GM18517 (cell line): ENCODE measurements at regions not wholly inside any gene's neighbourhood (a gene's known extent, or its start where the extent isn't known, plus 50 kb on each side); places are given as distances from the start of the nearest gene placed in this dataset.
A peak's percentile ranks its signal among the peaks of the same experiment; 100 is the strongest.
"Not testable (repeated sequence)": the region's sequence is repeated elsewhere in the genome, so short reads cannot be mapped to it uniquely, and the experiment has no call there.

ENCODE experiments used
- ATAC-seq: cut with Tn5 transposase; IDR thresholded peaks from one replicate; pipeline ENCODE4 v1.9.1; 2021; ENCODE audit warnings: mild to moderate bottlenecking, moderate library complexity; ENCODE audit not compliant: unreplicated experiment

DNA sequence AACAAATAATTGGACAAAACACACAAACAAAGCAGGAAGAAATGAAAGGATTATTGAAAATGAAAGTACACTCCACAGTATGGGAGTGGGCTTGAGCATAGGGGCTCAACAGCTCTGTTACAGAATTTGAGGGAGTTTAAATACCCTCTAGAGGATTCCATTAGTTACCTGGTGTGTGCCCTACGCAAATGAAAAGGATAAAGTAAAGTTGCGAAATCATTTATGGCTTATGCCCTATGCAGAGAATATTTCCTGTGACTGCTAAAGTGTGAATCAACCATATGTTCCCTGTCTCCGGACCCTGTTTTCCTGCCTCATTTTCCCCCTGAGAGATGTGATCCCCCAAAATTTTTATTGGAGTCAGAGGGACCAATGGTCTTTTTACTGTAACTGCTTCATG, 634.6 kb upstream of the CNTNAP2 start:
- ATAC-seq: no peak

DNA sequence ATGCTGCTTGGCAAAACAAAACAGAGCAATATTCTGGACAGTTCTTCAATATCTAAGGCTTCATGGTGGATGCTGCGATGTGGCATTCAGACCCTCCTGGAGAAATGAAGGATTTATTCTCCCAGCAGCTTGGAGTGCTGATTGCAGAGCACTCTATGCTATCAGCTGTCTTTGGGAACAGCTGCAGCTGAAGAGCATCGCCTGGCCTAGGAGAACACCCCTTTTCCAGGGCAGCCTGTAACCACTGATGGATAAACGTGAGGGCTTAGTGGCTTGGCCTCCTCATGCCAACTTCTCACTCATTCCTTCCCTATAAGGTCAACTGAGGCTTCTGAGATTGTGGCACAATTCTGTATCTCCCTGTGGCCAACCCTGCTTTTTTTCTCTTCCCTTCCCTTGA, 638.1 kb upstream of the CNTNAP2 start:
- no peak for ATAC-seq

DNA sequence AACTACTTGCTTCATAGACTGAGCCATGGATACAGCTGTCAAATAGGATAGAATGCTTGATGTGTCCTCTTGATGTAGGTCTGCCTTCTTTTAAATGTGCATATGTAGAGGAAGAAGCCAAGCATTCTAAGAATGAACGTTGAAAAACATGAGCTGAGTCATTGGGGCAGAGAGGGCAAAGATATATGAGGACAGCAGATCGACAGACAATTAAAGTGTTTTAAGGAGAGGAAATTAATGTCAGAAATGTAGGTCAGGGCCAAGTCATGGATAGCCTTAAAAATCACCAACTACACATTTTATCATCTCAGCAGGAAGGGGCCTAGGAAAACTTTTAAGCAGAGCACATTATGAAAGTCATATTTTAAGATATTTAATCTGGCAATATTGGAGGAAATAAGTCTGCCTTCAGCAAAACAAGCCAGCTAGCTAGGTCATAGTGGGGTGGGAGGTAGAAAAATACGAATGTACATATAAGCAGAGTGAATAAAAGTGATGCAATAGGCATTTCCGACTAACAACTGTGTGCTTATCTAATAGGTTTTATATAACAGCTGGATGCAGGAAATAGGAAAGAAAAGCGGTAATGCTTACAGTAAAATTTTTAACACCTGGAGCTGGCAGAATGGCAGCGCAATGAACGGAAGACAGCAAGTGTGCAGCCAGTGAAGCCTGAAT, 638.3 kb upstream of the TPK1 start:
- no peak for ATAC-seq

DNA sequence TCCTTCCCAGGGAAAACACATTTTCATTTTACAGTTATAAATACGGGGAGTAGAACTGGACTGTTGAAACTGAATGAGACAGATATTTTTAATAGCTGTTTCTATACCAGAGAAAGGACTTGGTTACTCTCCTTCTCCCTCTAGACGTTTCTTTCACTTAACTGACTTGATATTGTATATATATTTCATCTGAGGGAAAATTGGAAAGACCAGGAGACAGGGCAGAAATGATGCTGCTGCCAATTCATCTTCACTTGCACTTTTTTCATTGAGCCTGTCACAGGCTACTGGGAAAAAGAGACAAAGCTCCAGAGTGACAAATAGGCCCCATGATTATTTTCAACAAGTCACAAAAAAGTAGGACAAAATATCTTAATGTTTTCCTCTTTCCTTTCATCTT, 636.0 kb upstream of the TPK1 start:
- no peak for ATAC-seq

DNA sequence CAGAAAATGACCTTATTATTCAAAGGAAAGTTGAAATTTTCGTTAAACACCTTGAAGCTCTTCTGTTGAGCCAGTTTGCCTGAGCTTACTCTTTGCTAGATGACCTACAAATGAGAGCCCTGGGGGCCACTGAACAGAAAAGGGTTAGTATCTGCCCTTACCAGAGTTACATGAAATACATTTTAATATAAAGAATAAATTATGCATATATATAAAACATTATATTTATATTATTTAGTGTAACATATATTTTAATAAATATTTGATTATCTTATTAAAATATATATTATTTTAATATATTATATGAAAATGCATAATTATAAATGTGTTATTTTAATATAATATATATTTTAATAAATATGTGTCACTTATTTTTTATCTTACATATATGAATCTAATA, 628.4 kb upstream of the TPK1 start:
- no peak for ATAC-seq

DNA sequence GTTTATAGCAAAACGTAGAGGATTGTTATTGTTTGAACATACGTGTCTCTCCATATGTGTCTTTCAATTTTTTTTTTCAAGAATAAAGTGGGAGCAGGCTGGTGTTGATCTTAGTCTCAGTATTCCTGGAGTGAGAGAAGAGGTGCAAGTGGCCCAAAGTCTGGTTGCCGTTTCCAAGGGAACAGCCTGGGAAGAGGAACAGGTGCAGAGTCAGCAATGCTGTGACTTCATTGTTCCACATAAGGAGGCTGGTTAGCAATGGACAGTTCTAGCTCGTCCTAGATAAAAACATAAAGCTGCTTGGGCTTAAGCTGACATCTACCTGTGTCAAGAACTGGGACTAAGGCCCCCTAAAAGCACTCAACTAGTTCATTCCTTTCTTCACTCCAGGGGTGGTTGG, 626.6 kb upstream of the TPK1 start:
- ATAC-seq: no peak

DNA sequence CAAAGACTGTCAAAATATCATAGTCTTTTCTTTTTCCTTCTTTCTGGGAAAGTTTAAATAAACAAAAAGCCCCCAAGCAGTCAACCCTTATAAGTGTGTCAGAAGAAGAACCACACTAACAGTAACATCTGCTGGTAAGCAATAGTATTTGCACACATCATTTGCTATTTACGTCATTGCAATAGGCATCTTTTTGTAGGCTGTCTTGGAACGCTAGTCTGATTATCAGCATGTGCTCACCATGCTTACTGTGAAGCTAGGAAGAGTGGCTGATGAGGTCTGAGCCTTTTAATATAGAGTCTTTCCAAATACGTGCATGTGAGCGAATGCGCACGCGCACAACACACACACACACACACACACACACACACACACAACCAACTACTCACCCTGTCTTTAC, 599.0 kb upstream of the TPK1 start:
- no peak for ATAC-seq

DNA sequence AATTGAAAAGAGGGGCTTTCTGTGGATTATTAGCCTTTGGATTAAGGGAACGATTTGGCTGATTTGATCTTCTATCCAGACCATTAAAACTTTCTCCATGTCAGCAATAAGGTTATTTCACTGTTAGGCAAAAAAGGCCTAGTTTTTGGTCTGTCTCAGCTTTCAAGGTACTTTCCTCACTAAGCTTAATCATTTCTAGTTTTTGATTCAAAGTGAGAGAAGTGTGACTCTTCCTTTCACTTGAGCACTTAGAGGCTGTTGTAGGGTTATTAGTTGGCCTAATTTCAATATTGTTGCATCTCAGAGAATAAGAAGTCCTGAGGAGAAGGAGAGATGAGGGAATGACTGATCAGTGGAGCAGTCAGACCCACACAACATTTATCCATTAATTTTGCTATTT, 596.0 kb upstream of the TPK1 start:
- peak; percentile 72 for ATAC-seq

DNA sequence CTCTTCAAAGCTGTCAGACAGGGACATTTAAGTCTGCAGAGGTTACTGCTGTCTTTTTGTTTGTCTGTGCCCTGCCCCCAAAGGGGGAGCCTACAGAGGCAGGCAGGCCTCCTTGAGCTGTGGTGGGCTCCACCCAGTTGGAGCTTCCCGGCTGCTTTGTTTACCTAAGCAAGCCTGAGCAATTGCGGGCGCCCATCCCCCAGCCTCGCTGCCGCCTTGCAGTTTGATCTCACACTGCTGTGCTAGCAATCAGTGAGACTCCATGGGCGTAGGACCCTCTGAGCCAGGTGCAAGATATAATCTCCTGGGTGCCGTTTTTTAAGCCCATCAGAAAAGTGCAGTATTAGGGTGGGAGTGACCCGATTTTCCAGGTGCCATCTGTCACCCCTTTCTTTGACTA, 582.6 kb upstream of the TPK1 start:
- not testable (repeated sequence) for ATAC-seq

DNA sequence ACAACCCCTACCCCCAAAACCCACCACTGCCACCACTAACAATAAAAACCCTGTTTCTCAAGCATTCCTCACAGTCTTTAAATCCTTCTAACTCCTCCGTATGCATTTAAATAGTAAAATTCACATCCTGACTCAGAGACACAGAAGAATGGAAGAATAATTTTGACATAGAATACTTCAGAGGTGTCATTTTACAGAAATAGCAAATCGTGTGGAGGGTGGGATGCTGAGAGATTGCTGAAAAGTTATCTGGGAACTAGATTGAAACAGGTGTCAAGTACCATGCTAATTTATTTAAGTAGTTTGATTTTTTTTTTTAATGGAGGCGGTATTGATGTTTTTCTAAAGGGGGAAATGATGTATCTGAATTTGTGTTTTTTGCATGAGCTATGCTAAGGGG, 575.2 kb upstream of the TPK1 start:
- no peak for ATAC-seq

DNA sequence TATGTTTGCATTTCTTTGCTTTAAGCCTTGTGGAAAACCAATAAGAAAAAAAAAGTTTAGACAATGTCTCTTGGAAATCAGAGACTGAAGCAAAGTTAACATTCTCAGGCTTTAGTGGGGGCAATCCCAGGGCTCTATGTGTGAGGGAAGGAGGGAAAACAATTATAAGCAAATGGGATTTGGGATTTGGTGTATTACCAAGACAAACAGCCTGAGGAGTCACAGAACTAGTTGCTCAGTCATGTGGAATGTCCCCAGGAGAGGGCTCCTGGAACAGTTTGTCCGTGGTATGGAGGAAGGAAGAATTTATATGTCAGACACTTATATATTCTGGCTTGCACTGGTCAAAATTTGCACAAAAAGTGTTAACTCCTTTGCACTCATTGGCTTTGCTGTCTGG, 562.9 kb upstream of the TPK1 start:
- no peak for ATAC-seq

DNA sequence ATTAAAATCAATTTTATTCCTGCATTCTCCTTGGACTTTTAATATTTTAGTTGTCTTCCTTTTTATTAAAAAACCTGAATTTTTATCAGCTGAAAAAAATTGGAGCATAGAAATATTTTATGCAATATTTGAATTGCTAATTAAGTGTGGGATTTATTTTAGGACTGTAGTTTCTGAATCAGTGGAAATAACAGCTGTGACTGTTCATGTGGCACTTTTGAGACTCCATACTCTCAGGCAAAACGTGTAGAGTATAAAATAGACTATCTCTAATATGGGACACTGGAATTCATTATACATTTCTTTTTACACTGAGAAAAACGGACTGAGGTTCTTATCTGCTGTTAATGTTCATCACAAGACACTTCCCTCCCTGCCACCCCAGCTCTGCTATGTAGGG, 558.3 kb upstream of the TPK1 start:
- no peak for ATAC-seq

DNA sequence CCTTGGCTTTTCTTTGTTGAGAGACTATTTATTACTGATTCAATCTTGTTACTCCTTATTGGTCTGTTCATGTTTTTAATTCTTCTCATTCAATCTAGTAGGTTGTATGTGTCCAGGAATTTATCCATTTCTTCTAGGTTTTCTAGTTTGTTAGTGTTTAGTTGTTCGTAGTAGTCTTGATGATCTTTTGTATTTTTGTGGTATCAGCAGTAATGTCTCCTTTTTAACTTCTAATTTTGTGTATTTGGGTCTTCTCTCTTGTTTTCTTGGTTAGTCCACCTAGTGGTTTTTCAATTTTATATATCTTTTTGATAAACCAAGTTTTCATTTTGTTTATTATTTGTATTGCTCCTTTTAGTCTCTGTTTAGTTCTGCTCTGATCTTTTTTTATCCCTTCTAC, 546.9 kb upstream of the TPK1 start:
- ATAC-seq: no peak

DNA sequence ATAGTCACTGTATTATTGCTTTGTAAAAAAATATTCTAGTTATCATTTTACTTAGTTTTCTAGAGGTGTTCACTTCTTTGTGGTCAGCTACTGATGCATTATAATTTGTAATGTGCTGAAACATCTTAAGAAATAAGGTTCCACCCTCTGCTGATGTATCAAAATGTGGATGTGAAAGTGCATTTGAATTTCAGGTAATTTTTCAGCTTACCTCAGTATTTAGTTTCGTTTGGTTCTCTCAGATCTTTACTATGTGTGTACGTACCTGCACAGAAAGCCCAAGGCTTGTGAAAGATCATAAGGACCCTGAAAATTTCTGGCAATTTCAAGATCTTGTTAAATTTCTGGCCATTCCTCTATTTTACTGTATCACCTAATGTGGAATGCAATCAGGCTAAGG, 542.3 kb upstream of the TPK1 start:
- ATAC-seq: no peak

DNA sequence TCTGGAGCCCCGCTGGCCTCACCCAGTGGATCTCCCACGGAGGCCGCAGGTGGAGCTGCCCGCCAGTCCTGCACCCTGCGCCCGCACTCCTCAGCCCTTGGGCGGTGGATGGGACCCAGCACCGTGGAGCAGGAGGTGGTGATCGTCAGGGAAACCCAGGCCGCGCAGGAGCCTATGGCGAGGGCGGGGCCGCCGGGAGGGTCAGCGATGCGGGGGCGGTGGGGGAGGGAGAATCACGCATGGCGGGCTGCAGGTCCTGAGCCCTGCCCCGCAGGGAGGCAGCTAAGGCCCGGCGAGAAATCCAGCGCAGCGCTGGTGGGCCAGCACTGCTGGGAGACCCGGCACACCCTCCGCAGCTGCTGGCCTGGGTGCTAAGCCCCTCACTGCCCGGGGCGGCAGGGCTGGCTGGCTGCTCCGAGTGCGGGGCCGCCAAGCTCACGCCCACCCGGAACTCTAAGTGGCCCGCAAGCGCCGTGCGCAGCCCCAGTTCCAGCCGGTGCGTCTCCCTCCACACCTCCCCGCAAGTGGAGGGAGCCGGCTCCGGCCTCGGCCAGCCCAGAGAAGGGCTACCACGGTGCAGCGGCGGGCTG, 524.8 kb upstream of the TPK1 start:
- no peak for ATAC-seq

DNA sequence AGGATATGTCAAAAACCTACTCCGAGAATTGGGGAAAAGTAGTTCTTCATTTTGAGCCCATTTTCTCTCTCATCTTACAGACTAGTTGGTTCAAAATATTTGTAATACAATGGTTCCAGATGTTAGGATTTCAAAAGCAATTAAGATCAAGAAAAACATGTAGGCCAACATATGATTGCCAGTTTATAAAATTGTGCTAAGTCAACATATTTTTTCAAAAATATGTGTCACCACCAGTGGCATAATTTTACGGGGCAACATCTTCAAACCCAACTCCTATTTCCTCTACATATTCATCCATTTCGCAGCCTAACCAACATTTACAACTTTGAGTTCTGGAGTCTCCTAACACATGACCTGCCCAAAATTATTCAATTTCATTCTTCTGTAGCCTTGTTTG, 514.5 kb upstream of the TPK1 start:
- no peak for ATAC-seq

DNA sequence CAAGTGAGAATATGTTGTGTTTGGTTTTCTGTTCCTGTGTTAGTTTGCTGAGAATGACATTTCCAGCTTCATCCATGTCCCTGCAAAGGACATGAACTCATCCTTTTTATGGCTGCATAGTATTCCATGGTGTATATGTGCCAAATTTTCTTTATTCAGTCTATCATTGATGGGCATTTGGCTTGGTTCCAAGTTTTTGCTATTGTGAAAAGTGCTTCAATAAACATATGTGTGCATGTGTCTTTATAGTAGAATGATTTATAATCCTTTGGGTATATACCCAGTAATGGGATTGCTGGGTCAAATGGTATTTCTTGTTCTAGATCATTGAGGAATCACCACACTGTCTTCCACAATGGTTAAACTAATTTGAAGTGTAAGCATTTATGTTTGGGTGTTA, 513.6 kb upstream of the TPK1 start:
- not testable (repeated sequence) for ATAC-seq

DNA sequence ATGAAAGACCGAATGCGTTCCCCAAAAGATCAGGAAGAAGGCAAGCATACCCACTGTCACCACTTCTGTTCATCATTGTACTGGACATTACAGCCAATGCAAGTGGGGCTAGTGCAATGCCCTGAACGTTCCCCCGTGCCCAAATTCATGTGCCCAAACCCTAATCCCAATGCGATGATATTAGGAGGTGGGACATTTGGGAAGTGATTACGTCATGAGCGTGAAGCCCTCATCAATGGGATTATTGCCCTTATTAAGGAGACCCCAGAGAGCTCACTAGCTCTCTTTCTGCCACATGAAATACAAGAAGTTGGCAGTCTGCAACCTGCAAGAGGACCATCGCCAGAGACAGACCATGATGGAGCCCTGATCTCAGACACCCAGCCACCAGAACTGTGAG, 511.4 kb upstream of the TPK1 start:
- ATAC-seq: no peak

DNA sequence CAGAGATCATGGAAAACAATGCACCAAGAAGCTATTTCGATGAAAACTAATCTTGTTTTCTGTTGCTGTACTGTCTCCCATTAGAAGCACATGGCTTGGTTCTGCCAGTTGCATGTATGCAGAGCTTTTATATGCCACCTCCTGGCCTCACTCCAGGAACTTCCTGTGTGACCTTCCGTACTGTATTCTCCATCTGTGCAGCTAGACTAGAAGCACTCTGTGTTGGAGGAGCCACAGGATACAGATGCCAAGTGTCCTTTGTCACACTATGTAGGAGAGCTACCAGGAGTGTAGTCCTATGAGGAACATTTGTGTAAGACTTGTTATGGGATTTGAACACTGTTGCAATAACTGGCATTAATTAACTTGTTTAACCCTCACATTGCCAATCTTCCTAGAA, 503.5 kb upstream of the TPK1 start:
- no peak for ATAC-seq

DNA sequence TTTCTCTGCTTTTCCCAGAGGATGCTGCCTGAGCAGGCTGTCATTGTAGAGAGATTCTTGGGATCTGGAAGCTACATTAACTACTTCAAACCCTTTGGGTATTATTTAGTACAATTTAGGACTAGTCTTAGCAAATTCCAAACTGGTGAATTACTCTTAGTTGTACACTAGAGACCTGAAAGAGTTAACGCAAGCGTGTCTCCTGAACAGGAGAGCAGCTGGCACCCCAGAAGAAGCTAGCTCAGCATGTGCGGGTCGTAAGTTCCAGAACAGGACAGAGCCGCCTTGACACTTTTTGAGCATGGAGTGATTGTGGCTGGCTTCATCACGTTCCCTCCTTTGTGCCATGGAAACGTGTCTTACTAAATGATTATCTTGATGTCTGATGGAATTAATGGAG, 495.7 kb upstream of the TPK1 start:
- ATAC-seq: no peak

DNA sequence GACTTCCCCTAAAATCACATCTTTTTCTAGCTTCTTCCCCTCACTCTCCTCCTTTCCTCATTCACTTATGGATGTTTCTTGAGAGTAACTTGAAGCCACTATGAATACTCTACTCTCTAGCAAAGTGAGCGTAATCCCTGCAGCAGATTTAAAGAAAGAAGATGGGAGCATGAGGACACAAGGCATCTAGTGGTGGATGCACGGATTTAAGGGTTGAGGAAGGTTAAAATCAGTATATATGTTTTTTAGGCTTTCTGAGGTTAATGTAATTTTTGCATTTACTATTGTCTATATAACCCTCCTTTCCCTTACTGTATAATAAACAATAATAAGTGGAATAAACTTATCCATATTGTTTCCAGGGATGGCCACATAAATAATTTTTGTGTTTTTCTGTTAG, 495.2 kb upstream of the TPK1 start:
- no peak for ATAC-seq

DNA sequence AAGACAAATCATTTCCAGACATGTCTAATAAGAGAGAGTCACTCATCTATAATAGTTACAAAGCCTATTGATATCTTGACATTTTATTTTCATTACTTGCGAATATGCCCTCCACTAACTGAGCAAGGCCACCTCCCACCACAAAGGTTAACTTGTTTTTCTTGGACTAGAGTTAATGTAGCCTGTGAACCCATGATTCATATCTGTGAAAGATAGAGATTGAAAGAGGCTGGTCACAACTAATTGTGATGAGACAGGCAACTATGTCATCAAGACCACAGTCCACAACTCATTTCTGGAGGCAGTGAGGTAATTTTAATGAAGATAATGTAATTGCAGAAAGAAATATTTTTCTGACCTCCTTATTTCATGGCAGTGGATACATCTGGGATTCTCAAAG, 491.8 kb upstream of the TPK1 start:
- ATAC-seq: no peak

DNA sequence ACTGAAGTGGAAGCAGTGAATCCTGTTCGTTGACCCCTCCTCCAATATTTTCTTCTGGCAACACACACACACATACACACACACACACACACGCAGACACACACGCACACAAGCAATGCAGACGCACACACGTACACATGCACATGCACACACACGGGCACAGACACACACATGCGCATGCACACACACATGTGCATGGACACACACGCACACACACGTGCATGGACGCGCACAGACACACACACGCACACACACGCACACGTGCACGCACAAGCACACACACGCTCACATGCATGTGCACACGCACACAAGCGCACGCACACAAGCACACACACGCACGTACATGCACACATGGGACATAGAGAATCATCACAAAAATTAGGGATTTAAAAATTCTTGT, 488.2 kb upstream of the TPK1 start:
- ATAC-seq: no peak
